ENCODE measurements at regions not wholly inside any gene's neighbourhood (a gene's known extent, or its start where the extent isn't known, plus 50 kb on each side); places are given as distances from the start of the nearest gene placed in this dataset.

DNA sequence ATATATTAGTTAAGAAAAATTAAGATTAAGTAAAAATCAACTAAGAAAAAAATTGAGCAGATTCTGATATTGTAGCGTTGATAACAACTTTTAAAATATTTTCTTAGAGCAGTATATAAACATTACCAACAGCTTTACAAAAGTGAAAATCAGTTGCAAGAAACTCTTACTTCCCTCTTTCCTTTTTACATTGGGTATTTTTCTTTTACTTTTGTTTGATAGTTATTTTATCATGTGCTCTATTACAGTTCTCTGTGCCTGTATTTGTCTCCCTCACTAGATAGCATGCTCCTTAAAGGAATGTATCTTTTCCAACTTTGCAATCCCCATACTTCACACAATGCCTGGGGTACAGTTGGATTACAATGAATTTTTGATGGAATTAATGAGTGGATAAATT is 87.5 kb upstream of the P3H2 start:
- Histone ChIP-seq H3K27me3 (ENCODE audit: control insufficient read depth, insufficient read depth, low read length) (no peaks in the 10 kb centered on the region), H3K4me3 (ENCODE audit: low read depth, low read length) (no peak overlapping the region), H3K36me3 (ENCODE audit: control insufficient read depth, insufficient read depth, low read length) (no peaks in the 10 kb centered on the region)
- no peak for DNase-seq (ENCODE audit: low read depth)
- TF ChIP-seq, protein P1, sequence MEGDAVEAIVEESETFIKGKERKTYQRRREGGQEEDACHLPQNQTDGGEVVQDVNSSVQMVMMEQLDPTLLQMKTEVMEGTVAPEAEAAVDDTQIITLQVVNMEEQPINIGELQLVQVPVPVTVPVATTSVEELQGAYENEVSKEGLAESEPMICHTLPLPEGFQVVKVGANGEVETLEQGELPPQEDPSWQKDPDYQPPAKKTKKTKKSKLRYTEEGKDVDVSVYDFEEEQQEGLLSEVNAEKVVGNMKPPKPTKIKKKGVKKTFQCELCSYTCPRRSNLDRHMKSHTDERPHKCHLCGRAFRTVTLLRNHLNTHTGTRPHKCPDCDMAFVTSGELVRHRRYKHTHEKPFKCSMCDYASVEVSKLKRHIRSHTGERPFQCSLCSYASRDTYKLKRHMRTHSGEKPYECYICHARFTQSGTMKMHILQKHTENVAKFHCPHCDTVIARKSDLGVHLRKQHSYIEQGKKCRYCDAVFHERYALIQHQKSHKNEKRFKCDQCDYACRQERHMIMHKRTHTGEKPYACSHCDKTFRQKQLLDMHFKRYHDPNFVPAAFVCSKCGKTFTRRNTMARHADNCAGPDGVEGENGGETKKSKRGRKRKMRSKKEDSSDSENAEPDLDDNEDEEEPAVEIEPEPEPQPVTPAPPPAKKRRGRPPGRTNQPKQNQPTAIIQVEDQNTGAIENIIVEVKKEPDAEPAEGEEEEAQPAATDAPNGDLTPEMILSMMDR (IDR thresholded peaks at IDR 0.05; ENCODE audit: insufficient read depth, low read length, poor library complexity, severe bottlenecking), result no peak

DNA sequence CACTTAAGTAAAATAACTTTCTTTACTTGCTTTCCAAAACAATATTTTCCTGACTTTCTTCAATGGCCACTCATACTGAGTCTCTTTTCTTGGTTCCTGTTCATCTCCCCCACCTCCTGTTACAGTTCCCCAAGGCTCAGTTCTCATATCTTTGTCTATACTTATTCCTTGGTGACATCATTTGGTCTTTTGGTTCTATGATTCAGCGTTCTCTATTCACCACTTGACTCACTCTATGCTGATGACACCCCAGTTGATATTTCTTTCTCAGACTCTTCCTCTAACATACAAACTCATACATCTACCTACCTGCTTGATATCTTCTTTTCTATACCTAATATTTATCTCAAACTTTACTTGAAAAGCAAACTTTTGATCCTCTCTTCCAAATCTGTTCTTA is 85.0 kb upstream of the P3H2 start:
- Histone ChIP-seq H3K36me3 (ENCODE audit: control insufficient read depth, insufficient read depth, low read length) (no peaks in the 10 kb centered on the region), H3K4me3 (ENCODE audit: low read depth, low read length) (no peak overlapping the region), H3K27me3 (ENCODE audit: control insufficient read depth, insufficient read depth, low read length) (no peaks in the 10 kb centered on the region)
- TF ChIP-seq, protein P1 (IDR thresholded peaks at IDR 0.05; ENCODE audit: insufficient read depth, low read length, poor library complexity, severe bottlenecking), result no peak
- DNase-seq (ENCODE audit: low read depth), result no peak

DNA sequence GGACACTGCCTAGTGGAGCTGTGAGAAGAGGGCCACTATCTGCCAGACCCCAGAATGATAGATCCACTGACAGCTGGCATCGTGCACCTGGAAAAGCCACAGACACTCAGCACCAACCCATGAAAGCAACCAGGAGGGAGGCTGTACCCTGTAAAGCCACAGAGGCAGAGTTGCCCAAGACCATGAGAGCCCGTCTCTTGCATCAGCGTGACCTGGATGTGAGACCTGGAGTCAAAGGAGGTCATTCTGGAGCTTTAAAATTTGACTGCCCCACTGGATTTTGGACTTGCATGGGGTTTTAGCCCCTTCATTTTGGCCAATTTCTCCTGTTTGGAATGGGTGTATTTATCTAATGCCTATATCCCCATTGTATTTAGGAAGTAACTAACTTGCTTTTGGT is 83.5 kb upstream of the P3H2 start:
- DNase-seq (ENCODE audit: low read depth), result no peak
- Histone ChIP-seq H3K27me3 (ENCODE audit: control insufficient read depth, insufficient read depth, low read length) (no peaks in the 10 kb centered on the region), H3K36me3 (ENCODE audit: control insufficient read depth, insufficient read depth, low read length) (no peaks in the 10 kb centered on the region), H3K4me3 (ENCODE audit: low read depth, low read length) (no peak overlapping the region)
- TF ChIP-seq, protein P1 (IDR thresholded peaks at IDR 0.05; ENCODE audit: insufficient read depth, low read length, poor library complexity, severe bottlenecking), result no peak

DNA sequence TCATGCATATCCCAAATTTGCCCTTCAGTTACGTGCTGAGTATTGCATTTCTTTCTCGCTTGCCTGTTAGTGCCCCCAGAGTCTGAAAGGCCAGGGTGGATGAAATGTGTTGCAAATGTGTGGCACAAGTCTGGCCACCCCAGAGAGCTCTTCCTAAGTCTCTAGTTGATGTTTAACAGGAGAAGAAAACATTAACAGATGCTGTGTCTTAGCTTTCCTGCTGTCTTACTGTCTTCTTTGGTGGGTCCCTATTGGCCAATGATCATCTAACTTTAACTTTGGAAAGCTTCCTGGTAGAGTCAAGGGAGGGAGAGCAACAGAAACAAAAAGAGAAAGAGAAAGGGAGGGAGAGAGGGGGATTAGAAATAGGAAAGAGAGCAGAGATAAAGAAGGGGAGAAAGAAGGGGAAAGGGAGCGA is 76.7 kb upstream of the P3H2 start:
- Histone ChIP-seq H3K36me3 (ENCODE audit: control insufficient read depth, insufficient read depth, low read length) (no peaks in the 10 kb centered on the region), H3K27me3 (ENCODE audit: control insufficient read depth, insufficient read depth, low read length) (no peaks in the 10 kb centered on the region), H3K4me3 (ENCODE audit: low read depth, low read length) (no peak overlapping the region)
- TF ChIP-seq, protein P1 (IDR thresholded peaks at IDR 0.05; ENCODE audit: insufficient read depth, low read length, poor library complexity, severe bottlenecking), result no peak
- peak; percentile 68 for DNase-seq (ENCODE audit: low read depth)

DNA sequence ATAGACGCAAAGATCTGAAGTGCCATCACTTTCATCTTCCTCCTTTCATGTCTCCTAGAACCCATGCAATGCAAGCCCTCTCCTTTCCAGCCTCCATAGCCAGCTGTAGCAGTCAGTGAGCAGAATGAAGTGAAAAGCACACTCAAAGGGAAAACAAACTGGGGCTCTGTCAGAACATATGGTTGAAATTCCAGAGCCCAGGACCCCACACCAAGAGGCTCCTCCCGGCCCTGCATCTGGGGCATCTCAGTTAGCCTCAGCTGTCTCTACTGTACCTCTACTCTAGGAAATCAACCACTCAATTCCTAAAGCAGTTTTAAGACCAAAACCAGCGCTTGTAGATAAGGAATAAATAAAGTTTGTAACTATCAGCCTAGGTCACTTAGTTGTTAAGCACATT is 73.8 kb upstream of the P3H2 start:
- Histone ChIP-seq H3K4me3 (ENCODE audit: low read depth, low read length) (no peak overlapping the region), H3K27me3 (ENCODE audit: control insufficient read depth, insufficient read depth, low read length) (no peaks in the 10 kb centered on the region), H3K36me3 (ENCODE audit: control insufficient read depth, insufficient read depth, low read length) (no peaks in the 10 kb centered on the region)
- TF ChIP-seq, protein P1 (IDR thresholded peaks at IDR 0.05; ENCODE audit: insufficient read depth, low read length, poor library complexity, severe bottlenecking), result no peak
- DNase-seq (ENCODE audit: low read depth), result no peak

DNA sequence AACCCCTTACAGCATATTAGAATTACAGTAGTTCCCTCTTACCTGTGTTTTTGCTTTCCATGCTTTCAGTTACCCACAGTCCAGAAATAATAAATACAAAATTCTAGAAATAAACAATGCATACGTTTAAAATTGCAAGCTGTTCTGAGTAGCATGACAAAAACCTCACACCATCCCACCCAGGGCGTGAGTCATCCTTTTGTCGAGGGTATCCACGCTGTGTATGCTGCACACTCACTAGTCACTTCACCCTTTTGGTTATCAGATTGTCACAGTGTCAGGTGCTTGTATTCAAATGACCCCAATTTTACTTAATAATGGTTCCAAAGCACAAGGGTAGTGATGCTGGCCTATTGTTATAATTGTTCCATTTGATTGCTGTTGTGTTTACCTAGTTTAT is 72.5 kb upstream of the P3H2 start:
- Histone ChIP-seq H3K4me3 (ENCODE audit: low read depth, low read length) (no peak overlapping the region), H3K27me3 (ENCODE audit: control insufficient read depth, insufficient read depth, low read length) (no peaks in the 10 kb centered on the region), H3K36me3 (ENCODE audit: control insufficient read depth, insufficient read depth, low read length) (no peaks in the 10 kb centered on the region)
- TF ChIP-seq, protein P1 (IDR thresholded peaks at IDR 0.05; ENCODE audit: insufficient read depth, low read length, poor library complexity, severe bottlenecking), result no peak
- no peak for DNase-seq (ENCODE audit: low read depth)

Data from kidney epithelial cell (primary cell).